Pancreas (tissue), 10 donors: ENCODE measurements at regions not wholly inside any gene's neighbourhood (a gene's known extent, or its start where the extent isn't known, plus 50 kb on each side); places are given as distances from the start of the nearest gene placed in this dataset.

Source experiments
- ATAC-seq, 4 donors: fragments of 200-7000 bp; cut with Tn5 transposase; one replicate each; pipeline versions ENCODE4 v1.8.0 to v1.9.1; 2020; ENCODE audit warnings: mild to moderate bottlenecking in 4 of 4, moderate library complexity in 4 of 4
- DNase-seq, 6 donors: peaks; one replicate each; pipeline ENCODE4 v3.0.0-alpha.2; 2020
- FAIRE-seq: peaks from 2 replicates; lab custom pipeline; 2012; peaks lifted over from hg19 to GRCh38; lab: Jason Lieb, UNC
- H3K27ac ChIP-seq, 4 donors: fragments of 200-600 bp; sonication (generic); 1 replicate in 3 of 4; 2 replicates in 1 of 4; pipeline versions ENCODE4 v1.5.0 to v1.8.0; 2020
- H3K27me3 ChIP-seq, 4 donors: fragments of 200-600 bp; one replicate each; pipeline ENCODE4 v1.8.0; 2021
- H3K36me3 ChIP-seq, 3 donors: fragments of 200-600 bp; sonication (generic) in 1 of 3; one replicate each; pipeline versions ENCODE4 v1.5.0 to v1.8.0; 2020 to 2021
- H3K4me1 ChIP-seq, 3 donors: fragments of 200-600 bp; one replicate each; pipeline ENCODE4 v1.8.0; 2021
- H3K4me3 ChIP-seq, 4 donors: fragments of 200-600 bp; sonication (generic) in 2 of 4; one replicate each; pipeline versions ENCODE4 v1.5.0 to v1.8.0; 2020 to 2021
- H3K9me3 ChIP-seq, 4 donors: fragments of 200-600 bp; one replicate each; pipeline ENCODE4 v1.8.0; 2021
- WGBS, 2 donors: extraction: QIAGEN DNeasy Blood & Tissue Kit; methylation state at CpG; one replicate each; pipeline ENCODE4 v1.1.7; 2013; 5-methylcytosine and 5-hydroxymethylcytosine counted together
- intact Hi-C, 3 donors: fragments of 100-400 bp; cut with DNase I; formaldehyde crosslinking; loops; one replicate each; pipeline versions ENCODE4 v1.11.1 to v1.14.2; 2022
- TF ChIP-seq, protein P1 (sequence below), 4 donors: fragments of 200-600 bp; sonication (generic) in 3 of 4; IDR thresholded peaks; one replicate each; pipeline versions ENCODE4 v1.5.0 to v1.8.0; 2021; ENCODE audit warnings: antibody characterized with exemption in 4 of 4
- donor health status: healthy with polysubstance abuse.
- donor health status: DM: no; HTN: no; CAD: no; lungs with moderate emphysema.
- donor health status: DM: no; HTN: no; CAD: no.
- donor health status: control.
- donor health status: control.
- donor health status: Bipolar disorder and iron deficiency.
- donor health status: DM: yes; HTN: yes; CAD: no.
- donor health status: DM: no; HTN: no; CAD: no.
- donor health status: DM: no; HTN: no; CAD: no.
- donor health status: DM: yes; HTN: yes; CAD: no.

DNA sequence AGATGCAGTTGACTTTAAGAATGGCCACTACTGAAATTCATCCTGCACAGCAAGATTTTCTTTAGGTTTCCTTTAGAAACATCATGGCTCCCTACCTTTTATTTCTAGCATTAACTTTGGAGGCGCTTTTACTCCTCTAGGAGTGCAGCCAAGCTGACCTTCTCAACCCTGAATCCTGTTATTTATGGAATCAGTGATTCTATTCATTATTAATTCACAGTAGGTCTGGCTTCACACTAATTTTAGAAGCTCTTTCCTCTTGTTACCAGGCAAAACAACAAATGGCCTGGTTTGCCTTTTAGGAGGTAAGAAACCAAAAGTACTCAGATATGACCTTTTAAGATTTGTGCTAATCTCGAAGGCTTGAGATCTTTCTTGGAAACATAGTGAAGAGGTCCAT is 93.0 kb upstream of the PELI1 start:
- Histone ChIP-seq H3K4me1 (no peaks in the 10 kb centered on the region), H3K9me3 (no peaks in the 10 kb centered on the region), H3K4me3 (no peak overlapping the region), H3K36me3 (no peaks in the 10 kb centered on the region), H3K27ac (no peak overlapping the region), H3K27me3 (no peaks in the 10 kb centered on the region)
- FAIRE-seq: no peak
- intact Hi-C loops: no loop called here
- ATAC-seq: no peak
- TF ChIP-seq, protein P1, sequence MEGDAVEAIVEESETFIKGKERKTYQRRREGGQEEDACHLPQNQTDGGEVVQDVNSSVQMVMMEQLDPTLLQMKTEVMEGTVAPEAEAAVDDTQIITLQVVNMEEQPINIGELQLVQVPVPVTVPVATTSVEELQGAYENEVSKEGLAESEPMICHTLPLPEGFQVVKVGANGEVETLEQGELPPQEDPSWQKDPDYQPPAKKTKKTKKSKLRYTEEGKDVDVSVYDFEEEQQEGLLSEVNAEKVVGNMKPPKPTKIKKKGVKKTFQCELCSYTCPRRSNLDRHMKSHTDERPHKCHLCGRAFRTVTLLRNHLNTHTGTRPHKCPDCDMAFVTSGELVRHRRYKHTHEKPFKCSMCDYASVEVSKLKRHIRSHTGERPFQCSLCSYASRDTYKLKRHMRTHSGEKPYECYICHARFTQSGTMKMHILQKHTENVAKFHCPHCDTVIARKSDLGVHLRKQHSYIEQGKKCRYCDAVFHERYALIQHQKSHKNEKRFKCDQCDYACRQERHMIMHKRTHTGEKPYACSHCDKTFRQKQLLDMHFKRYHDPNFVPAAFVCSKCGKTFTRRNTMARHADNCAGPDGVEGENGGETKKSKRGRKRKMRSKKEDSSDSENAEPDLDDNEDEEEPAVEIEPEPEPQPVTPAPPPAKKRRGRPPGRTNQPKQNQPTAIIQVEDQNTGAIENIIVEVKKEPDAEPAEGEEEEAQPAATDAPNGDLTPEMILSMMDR (IDR thresholded peaks at IDR 0.05): no peak
- no peak for DNase-seq
- WGBS, 2 donors: 78 to 90% methylated on average over 2 of the region's 2 CpGs

DNA sequence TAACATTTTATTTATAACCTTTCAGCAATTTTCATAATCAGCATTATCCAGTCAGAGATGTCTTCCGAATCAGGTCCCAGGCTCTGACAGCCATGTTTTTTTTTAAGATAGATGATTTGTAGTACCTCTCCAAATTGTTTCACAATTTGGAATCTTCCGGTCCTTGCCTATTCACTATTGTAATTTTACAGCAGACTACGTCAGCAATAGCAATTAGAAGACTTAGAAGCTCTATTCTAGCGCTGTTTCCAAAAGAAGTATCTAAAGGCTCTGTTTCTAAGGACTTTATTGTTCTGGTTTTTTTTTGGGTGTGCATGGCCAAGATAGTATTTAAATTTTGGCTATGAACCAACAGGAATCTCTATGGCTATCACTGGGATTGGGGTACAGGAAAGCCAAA is 94.6 kb upstream of the PELI1 start:
- intact Hi-C loops: no loop called here
- H3K27me3 ChIP-seq: no peaks in the 10 kb centered on the region
- ATAC-seq: no peak
- TF ChIP-seq, protein P1 (IDR thresholded peaks at IDR 0.05): no peak
- no peaks in the 10 kb centered on the region for H3K4me1 ChIP-seq
- H3K9me3 ChIP-seq: no peaks in the 10 kb centered on the region
- no peak overlapping the region for H3K4me3 ChIP-seq
- no peak for FAIRE-seq
- no peak for DNase-seq
- H3K27ac ChIP-seq: no peak overlapping the region
- 92 to 94% methylated on average over 4 of the region's 4 CpGs for WGBS, 2 donors
- H3K36me3 ChIP-seq: no peaks in the 10 kb centered on the region

DNA sequence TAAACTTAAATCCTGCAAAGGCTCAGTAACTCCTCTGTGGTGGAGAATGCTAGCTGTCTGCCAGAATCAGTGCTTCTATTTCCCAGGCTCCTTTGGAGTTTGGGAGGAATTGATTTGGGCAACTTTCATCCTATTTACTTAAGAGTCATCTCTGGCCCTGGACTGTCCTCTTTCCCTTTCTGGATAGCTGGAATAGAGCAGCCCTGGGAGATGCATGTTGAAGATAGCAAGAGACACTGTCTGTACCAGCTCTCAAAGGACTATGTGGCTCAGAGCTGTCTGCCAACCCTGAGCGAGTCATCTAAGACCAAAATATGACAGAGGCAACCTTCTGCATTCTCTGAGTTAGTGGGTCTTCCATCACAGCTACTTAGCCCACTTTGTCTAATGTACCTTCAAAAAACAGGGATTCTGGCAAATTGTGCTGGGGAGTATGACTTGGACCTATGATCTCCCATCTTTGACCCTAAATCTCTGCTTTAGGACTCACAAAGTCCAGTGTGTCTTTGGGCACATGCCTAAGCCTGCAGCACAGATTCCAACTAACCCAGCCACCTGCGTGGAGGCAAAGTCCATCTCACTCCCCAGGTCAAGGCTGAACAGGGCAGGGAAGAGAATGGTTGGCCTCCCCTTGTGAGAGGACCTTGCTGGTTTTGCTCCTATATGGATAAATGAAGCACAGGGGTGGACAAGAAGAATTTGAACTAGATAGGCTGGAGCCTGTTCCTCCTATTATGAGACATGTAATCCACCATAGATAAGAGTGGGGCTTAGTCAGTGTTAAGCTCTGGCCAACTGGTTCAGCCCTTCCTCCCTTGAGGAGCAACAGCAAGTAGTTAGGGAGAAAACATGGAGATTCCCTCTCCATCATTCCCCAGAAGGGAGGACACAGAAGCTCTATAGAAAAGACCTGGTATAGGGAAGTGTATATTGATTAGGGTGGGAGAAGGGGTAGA is 99.1 kb upstream of the PELI1 start:
- H3K4me3 ChIP-seq: no peak overlapping the region
- no peaks in the 10 kb centered on the region for H3K4me1 ChIP-seq
- FAIRE-seq (no peak), DNase-seq (no peak), ATAC-seq (no peak)
- H3K27me3 ChIP-seq: no peaks in the 10 kb centered on the region
- no peaks in the 10 kb centered on the region for H3K9me3 ChIP-seq
- H3K27ac ChIP-seq: no peak overlapping the region
- TF ChIP-seq, protein P1 (IDR thresholded peaks at IDR 0.05): no peak
- intact Hi-C loops: no loop called here
- H3K36me3 ChIP-seq: no peaks in the 10 kb centered on the region
- WGBS, 2 donors: 72 to 82% methylated on average over 2 of the region's 2 CpGs

DNA sequence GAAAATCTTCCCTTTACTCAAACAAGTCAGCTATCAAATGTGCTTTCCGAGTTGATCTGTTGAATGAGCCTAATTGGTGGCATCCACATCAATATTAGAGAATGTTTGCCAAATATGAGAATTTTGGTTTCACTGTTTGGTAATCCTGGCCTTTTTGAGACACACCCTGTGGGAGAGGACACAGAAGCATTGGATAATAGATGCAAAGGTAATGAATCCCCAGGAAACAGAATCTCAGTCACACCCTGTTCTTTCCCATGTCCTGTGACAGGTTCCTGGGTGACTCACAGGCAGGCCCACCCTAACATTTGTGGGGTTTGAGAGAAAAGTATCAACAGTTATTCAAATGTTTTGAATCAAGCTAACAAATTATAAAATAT is 99.8 kb upstream of the PELI1 start:
- Histone ChIP-seq H3K9me3 (no peaks in the 10 kb centered on the region), H3K36me3 (no peaks in the 10 kb centered on the region), H3K27ac (no peak overlapping the region), H3K27me3 (no peaks in the 10 kb centered on the region), H3K4me3 (no peak overlapping the region), H3K4me1 (no peaks in the 10 kb centered on the region)
- intact Hi-C loops: no loop called here
- WGBS, 2 donors: 91 to 100% methylated on average over 1 of the region's 1 CpG
- ATAC-seq (no peak), DNase-seq (no peak), FAIRE-seq (no peak)
- TF ChIP-seq, protein P1 (IDR thresholded peaks at IDR 0.05): no peak

DNA sequence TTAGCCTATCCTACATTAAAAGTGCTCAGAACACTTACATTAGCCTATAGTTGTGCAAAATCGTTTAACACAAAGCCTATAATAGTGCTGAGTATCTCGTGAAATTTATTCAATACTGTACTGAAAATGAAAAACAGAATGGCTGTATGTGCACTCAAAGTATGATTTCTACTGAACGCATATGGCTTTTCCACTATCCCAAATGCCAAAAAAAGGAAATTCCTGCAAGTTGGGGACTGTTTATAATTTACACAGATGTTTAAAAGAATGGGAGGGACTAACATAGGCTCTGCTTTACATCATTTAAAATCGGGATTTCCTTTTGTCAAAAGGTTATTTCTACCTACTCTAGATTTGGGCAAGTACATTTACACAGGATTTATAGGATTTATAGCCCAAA is 101.4 kb upstream of the PELI1 start:
- FAIRE-seq (no peak), DNase-seq (no peak), ATAC-seq (no peak)
- Histone ChIP-seq H3K4me3 (no peak overlapping the region), H3K27ac (no peak overlapping the region), H3K27me3 (no peaks in the 10 kb centered on the region), H3K4me1 (no peaks in the 10 kb centered on the region), H3K36me3 (no peaks in the 10 kb centered on the region), H3K9me3 (no peaks in the 10 kb centered on the region)
- intact Hi-C loops: no loop called here
- 71 to 77% methylated on average over 4 of the region's 4 CpGs for WGBS, 2 donors
- TF ChIP-seq, protein P1 (IDR thresholded peaks at IDR 0.05): no peak
